HG03139 (cell line): ENCODE measurements at regions not wholly inside any gene's neighbourhood (a gene's known extent, or its start where the extent isn't known, plus 50 kb on each side); places are given as distances from the start of the nearest gene placed in this dataset.
"Not testable (repeated sequence)": the region's sequence is repeated elsewhere in the genome, so short reads cannot be mapped to it uniquely, and the experiment has no call there.

Experiments used
- ATAC-seq: cut with Tn5 transposase; IDR thresholded peaks from one replicate; pipeline ENCODE4 v1.9.1; 2021; ENCODE audit not compliant: unreplicated experiment

DNA sequence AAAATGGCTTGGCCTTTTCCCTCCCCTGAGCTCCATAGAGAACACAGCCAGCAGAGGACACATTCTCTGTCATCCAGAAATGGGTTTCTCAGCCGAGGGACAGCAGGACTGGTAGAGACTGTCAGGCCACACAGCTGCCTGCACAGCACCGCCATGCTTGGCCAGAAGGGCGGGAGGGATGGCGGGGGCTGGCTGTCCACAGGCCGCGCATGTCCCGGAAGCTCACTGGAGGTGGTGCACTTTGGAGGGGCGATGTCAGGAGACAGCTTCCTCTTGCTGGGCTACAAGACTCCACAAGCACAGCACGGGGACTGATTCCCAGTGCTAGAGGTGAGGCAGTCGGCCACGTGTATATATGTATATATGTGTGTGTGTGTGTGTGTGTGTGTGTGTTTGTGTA lies 125.3 kb downstream of the GOLGA6L4 start:
- not testable (repeated sequence) for ATAC-seq

- ATAC-seq: not testable (repeated sequence)
Observed at GRCh38 chr15:84384421-84384820, 148.8 kb downstream of the GOLGA6L4 start.

GRCh38 chr15:84387086-84387485 lies 151.5 kb downstream of the GOLGA6L4 start:
- no peak for ATAC-seq

GRCh38 chr15:84388201-84388600 lies 152.6 kb downstream of the GOLGA6L4 start:
- ATAC-seq: not testable (repeated sequence)

- not testable (repeated sequence) for ATAC-seq
Observed at GRCh38 chr15:84388638-84389037, 153.1 kb downstream of the GOLGA6L4 start.

GRCh38 chr15:84390324-84390723 lies 154.8 kb downstream of the GOLGA6L4 start:
- ATAC-seq: not testable (repeated sequence)

DNA sequence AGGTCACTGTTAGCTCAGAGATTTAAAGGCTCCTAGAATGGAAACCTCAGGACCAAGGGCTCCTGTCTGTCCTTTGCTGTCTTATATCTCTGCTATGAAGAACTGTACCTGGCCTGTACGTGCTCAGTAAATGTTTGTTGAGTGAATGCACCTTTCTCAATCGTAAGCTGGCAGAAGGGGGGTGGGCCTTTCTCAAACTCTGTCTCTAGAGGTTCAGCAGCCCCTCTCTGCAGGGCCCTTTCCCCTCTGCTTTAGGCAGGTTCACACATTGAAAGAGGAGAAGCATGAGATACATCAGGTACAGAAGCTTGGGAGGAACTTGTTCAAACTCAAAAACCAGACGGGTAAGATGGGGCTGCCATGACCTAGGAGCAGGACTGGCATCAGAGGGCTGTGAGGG lies 155.6 kb downstream of the GOLGA6L4 start:
- ATAC-seq: no peak

- not testable (repeated sequence) for ATAC-seq
Observed at GRCh38 chr15:84392020-84392419, 156.4 kb downstream of the GOLGA6L4 start.

- not testable (repeated sequence) for ATAC-seq
Observed at GRCh38 chr15:84393386-84393936, 157.9 kb downstream of the GOLGA6L4 start.

DNA sequence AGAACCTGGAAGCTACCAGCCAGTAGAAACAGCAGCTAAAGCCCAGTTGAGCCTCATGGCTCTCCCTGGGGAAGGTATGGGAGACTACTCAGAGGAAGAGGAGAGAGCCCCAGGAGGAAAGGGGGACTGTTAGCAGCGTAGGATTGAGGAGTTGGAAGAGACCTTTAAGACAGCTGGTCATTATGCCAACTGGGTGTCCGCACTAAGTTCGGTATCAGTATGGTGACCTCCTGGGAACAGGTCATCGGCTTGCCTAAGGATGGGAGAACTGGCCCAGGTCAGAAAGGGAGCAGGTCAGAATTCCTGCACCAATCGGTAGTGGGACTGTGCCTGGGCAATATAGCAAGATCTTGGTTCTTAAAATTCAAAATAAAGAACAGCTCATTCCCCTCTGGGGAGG lies 158.4 kb downstream of the GOLGA6L4 start:
- not testable (repeated sequence) for ATAC-seq

DNA sequence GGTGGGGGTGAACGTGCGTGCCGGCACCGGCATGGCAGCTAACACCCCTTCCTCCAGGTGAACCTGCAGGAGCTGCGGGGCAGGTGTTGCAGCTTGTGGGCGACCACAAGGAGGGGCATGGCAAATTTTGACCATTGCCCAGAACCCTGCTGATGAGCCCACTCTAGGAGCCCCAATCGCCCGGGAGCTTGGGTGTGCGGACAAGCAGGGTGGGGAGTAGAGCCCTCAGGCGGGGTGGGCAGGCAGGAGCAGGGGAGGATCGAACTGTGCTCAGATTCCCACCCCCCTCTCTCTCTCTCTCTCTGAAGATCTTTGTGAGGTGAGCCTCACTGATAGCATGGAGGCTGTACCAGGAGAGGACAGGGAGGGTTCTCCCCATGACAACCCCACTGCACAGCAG lies 159.8 kb downstream of the GOLGA6L4 start:
- not testable (repeated sequence) for ATAC-seq

DNA sequence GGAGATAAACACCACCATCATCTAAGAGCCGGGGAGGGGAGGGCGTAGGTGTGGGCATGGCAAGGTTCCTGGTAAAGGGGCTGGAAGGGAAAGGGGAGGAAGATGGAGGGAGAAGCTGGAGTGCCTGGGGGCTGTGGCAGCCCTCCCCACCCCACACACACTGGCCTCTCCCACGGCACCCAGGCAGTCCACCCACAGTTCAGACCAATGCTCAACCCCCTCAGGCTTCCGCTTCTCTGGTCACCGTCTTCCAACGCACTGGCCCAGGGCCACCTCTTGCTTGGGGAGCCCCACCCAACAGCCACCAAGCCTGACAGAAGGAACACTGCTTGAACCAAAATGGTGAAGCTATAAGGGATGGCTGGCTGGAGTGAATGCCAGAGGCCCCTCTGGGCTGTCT lies 160.3 kb downstream of the GOLGA6L4 start:
- not testable (repeated sequence) for ATAC-seq

GRCh38 chr15:84397066-84397465 lies 161.5 kb downstream of the GOLGA6L4 start:
- ATAC-seq: not testable (repeated sequence)

- ATAC-seq: not testable (repeated sequence)
Observed at GRCh38 chr15:84398087-84398486, 162.5 kb downstream of the GOLGA6L4 start.

DNA sequence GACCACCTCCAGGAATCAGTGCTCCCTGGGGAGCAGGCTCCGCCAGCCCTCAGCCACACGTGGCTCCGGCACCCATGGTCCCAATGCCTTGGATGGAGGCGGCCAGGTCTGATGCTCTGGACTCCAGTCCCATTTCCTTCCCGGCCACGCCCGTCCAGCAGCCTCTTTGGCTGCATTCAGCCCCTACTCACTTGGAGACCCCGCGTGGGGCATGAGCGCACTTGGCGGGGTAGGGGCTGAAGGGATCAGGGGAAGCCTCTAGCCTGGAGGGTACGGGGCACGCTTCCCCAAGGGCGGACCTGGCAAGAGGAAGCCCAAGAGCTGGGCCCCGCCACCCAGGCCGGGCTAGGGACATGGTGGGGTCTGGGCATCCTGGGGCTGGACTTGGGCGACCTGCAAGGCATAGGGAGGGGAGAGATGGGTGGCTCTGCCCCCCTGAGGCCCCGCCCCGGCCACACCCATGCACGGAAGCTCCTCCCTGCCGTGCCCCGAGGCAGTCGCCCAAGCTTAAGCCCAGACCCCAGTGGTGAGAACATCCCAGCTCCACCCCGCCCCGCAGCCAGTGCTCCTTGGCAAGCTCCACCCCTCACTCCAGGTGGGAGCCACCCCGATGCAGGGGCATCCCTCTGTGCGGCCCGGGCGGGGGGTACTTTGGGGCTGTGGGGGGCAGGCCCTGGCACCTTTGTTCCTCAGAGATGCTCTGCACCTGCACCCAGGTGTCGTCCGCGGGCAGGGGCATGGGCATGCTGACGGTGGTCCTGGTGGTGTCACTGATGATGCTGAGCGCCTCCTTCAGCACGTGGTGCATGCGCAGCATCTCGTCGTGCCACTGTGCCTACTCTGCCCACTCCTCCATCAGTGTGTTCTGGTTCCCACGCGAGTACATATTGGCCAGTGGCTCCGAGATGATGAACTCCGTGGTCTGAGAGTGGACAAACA lies 163.5 kb downstream of the GOLGA6L4 start:
- no peak for ATAC-seq

DNA sequence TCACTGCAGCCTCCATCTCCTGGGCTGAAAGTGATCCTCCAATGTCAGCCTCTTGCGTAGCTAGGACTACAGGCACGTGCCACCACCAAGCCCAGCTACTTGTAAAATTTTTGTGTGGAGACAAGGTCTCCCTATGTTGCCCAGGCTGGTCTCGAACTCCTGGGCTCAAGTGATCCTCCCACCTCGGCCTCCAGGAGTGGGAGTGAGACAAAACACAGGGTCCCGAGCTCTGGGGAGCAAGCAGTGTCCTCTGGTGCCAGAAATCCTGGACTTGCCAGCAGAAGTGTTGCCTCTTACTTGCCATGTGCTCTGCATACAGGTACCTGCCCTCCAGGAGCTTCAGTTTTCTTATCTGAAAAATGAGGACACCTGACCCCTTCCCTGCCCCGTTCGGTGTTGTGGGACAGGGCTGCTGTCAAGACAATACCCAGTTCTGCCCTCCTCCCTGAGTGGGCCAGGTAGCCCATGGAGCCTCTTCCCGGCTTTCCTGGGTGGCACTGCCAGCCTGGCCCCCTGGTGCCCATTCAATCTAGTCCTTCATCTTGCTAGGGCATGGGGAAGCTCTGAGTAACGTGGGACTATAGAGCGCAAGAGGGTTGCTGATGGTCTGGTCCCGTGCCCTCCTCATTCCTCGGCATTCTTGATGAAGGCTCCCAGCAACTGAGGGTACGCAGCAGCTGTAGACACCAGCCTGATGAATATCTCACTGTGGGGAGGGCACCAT lies 164.6 kb downstream of the GOLGA6L4 start:
- no peak for ATAC-seq

DNA sequence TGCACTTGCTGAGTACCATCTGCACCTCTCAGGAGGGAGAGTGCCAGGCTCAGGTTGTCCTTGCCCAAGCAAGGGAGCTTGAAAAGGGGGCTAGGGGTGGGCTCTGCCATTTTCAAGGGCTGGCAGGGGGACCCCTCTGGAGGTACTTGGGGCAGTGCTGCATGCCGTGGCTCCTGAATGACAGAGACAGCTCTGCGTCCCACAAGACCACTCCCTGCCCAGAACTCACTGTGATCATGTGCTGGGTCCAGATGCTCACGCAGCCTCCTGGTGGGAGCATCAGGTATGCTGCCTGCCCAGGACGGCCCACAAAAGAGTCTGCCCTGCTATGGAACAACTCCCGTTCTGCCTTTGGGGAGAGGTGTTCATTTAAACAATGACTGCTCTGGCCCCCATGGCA lies 165.2 kb downstream of the GOLGA6L4 start:
- ATAC-seq: no peak

DNA sequence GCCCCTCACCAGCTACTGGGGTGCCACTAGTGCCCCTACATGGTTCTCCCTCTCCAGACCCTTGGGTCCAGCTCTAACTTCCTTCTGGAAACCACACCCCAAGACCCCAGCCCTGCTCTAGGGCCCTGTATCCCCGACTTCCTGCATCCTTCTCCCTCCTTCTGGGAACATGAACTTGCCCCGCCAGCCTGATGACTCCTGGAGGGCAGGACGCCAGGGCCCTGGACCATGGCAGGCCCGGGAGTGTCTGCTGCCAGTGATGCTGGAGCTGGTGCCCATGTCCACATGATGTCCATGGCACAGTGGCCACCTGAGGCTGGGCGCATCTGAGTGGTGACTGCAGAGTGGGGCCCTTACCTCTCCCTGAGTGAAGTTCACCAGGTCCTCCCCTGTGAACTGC lies 165.9 kb downstream of the GOLGA6L4 start:
- not testable (repeated sequence) for ATAC-seq

DNA sequence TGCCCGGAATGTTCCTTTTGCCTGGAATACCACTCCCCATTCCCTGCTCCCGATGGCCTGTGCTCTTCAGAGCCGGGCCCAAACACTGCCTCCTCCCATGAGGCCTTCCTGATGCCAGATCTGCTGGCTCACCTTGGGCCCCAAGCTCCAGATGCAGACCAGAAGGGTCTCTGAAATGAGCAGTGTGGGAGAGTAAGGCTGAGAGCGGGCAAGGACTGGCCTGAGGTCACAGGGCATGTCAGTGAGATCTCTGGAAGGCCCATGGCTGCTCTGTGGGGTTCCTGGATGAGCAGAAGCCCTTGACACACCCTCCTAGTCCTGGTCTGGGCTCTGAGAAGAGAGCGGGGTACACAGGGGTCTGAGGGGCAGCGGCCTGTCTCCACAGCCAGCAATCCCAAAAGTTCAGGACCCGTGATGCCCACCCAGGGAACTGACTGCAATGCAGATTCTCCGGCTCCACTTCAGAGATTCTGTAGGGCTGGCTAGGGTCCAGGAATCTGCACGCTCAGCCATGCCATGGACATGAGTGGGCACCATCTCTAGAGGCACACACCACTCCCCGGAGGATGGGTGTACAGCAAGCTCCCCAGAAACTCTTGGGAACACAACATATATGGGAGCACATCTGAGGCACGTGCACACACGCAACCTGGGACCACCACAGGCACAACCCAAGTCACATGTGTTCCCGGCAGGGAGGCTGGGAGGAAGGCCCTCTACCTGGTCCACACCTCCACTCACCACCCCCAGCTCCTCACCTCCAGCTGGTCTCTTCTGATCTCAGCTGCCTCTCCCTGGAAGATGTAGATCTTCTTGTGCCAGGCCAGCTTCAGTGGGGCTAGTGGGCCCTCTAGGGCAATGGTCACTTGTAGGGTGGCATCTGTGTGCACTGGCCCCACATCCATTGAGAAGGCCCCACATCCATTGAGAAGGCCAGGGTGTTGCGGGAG lies 166.6 kb downstream of the GOLGA6L4 start:
- ATAC-seq: not testable (repeated sequence)

GRCh38 chr15:84402856-84403608 lies 167.5 kb downstream of the GOLGA6L4 start:
- ATAC-seq: no peak
